PC-9 (cell line): ENCODE measurements at regions not wholly inside any gene's neighbourhood (a gene's known extent, or its start where the extent isn't known, plus 50 kb on each side); places are given as distances from the start of the nearest gene placed in this dataset.
"Not testable (repeated sequence)": the region's sequence is repeated elsewhere in the genome, so short reads cannot be mapped to it uniquely, and the experiment has no call there.

Experiments
- BruUV-seq: library from RNA; stranded (reverse); fragments of 400-500 nt; replicated peaks from 2 replicates; lab custom pipeline; 2021; lab: Mats Ljungman, UMichigan
- CTCF ChIA-PET: fragments of 300-600 bp; sonication (Branson Sonifier 250); formaldehyde crosslinking; loops from one replicate; lab custom pipeline; 2022; ENCODE audit warnings: antibody characterized with exemption; lab: Charles Lee
- POLR2A ChIA-PET: fragments of 300-600 bp; sonication (Branson Sonifier 250); formaldehyde crosslinking; loops from one replicate; lab custom pipeline; 2022; ENCODE audit warnings: antibody characterized with exemption; ENCODE audit not compliant: unreplicated experiment; lab: Charles Lee
- DNase-seq, 2 experiments: peaks; one replicate each; pipeline versions ENCODE4 v3.0.0 to v3.0.0-alpha.2; 2015 to 2022; ENCODE audit warnings: mixed read lengths in 1 of 2
- H2AFZ ChIP-seq: fragments of 200-600 bp; sonication (generic); 2 replicates; pipeline ENCODE4 v1.8.1; 2017; ENCODE audit warnings: antibody characterized with exemption
- H3F3A ChIP-seq: fragments of 200-600 bp; sonication (generic); 2 replicates; pipeline ENCODE4 v1.8.1; 2017; ENCODE audit warnings: antibody characterized with exemption, mild to moderate bottlenecking, low read depth; ENCODE audit not compliant: insufficient read depth
- H3K27ac ChIP-seq: fragments of 200-600 bp; sonication (generic); 2 replicates; pipeline ENCODE4 v1.6.1; 2016; ENCODE audit warnings: mixed run types
- H3K27me3 ChIP-seq: fragments of 200-600 bp; sonication (generic); 2 replicates; pipeline ENCODE4 v1.6.1; 2016; ENCODE audit warnings: low read depth, mixed run types; ENCODE audit not compliant: insufficient read depth
- H3K36me3 ChIP-seq: fragments of 200-600 bp; sonication (generic); 2 replicates; pipeline ENCODE4 v1.6.1; 2016; ENCODE audit warnings: low read depth, mixed run types
- H3K4me1 ChIP-seq: fragments of 200-600 bp; sonication (generic); replicated peaks from 2 replicates; pipeline ENCODE4 v1.6.1; 2016; ENCODE audit warnings: mixed run types; ENCODE audit not compliant: insufficient read depth
- H3K4me2 ChIP-seq: fragments of 200-600 bp; sonication (generic); 2 replicates; pipeline ENCODE4 v1.6.1; 2017; ENCODE audit warnings: mixed run types
- H3K4me3 ChIP-seq: fragments of 200-600 bp; sonication (generic); 2 replicates; pipeline ENCODE4 v1.6.1; 2016; ENCODE audit warnings: mixed run types
- H3K79me2 ChIP-seq: fragments of 200-600 bp; sonication (generic); 2 replicates; pipeline ENCODE4 v1.6.1; 2017; ENCODE audit warnings: low read depth, mixed run types
- H3K9me2 ChIP-seq: fragments of 200-600 bp; sonication (generic); 2 replicates; pipeline ENCODE4 v1.8.1; 2017; ENCODE audit warnings: mild to moderate bottlenecking; ENCODE audit not compliant: insufficient read depth
- H3K9me3 ChIP-seq: fragments of 200-600 bp; sonication (generic); 2 replicates; pipeline ENCODE4 v1.8.1; 2016; ENCODE audit warnings: low read depth; ENCODE audit not compliant: insufficient read depth
- H4K20me1 ChIP-seq: fragments of 200-600 bp; sonication (generic); 2 replicates; pipeline ENCODE4 v1.8.1; 2017; ENCODE audit not compliant: insufficient read depth
- CTCF ChIP-seq: fragments of 200-600 bp; sonication (generic); conservative IDR thresholded peaks from 2 replicates; pipeline ENCODE4 v1.6.1; 2017; ENCODE audit warnings: mixed run types, antibody characterized with exemption, mild to moderate bottlenecking, moderate library complexity
- EZH2 ChIP-seq: fragments of 200-600 bp; sonication (generic); IDR thresholded peaks from 2 replicates; pipeline ENCODE4 v1.8.0; 2017; ENCODE audit warnings: antibody characterized with exemption, low read depth
- intact Hi-C: fragments of 100-400 bp; cut with micrococcal nuclease; formaldehyde crosslinking; loops from one replicate; pipeline ENCODE4 v1.10.0; 2022; ENCODE audit not compliant: unreplicated experiment

GRCh38 chr4:57726154-57726553, 616.0 kb upstream of the IGFBP7 start:
- Histone ChIP-seq H3K9me2 (no peaks in the 10 kb centered on the region), H2AFZ (no peak overlapping the region), H3K36me3 (no peaks in the 10 kb centered on the region), H3K27me3 (no peaks in the 10 kb centered on the region), H3K4me2 (no peak overlapping the region), H3K4me1 (no peaks in the 10 kb centered on the region), H3K79me2 (no peaks in the 10 kb centered on the region), H3K4me3 (no peak overlapping the region), H4K20me1 (no peaks in the 10 kb centered on the region), H3K27ac (no peak overlapping the region), H3F3A (no peaks in the 10 kb centered on the region), H3K9me3 (no peaks in the 10 kb centered on the region)
- ChIA-PET CTCF (no interaction called here), POLR2A (no interaction called here)
- intact Hi-C loops = no loop called here
- BruUV-seq = no TSS peak
- TF ChIP-seq EZH2 (no peak), CTCF (no peak)
- no peak for DNase-seq

GRCh38 chr4:57719456-57719855, 609.3 kb upstream of the IGFBP7 start:
- H3K27me3 ChIP-seq = no peaks in the 10 kb centered on the region
- intact Hi-C loops = no loop called here
- no peaks in the 10 kb centered on the region for H3K4me1 ChIP-seq
- POLR2A ChIA-PET = no interaction called here
- H2AFZ ChIP-seq = no peak overlapping the region
- BruUV-seq = no TSS peak
- DNase-seq = no peak
- H3K4me2 ChIP-seq = no peak overlapping the region
- CTCF ChIA-PET = no interaction called here
- no peaks in the 10 kb centered on the region for H4K20me1 ChIP-seq
- no peaks in the 10 kb centered on the region for H3F3A ChIP-seq
- H3K9me2 ChIP-seq = no peaks in the 10 kb centered on the region
- H3K4me3 ChIP-seq = no peak overlapping the region
- no peaks in the 10 kb centered on the region for H3K79me2 ChIP-seq
- TF ChIP-seq CTCF = no peak
- no peak for TF ChIP-seq EZH2
- no peak overlapping the region for H3K27ac ChIP-seq
- H3K36me3 ChIP-seq = no peaks in the 10 kb centered on the region
- H3K9me3 ChIP-seq = no peaks in the 10 kb centered on the region

- H3K9me2 ChIP-seq, H3K4me3 ChIP-seq, H3K79me2 ChIP-seq, H3K27me3 ChIP-seq, H3K9me3 ChIP-seq, DNase-seq, H3K27ac ChIP-seq, CTCF ChIA-PET, H3K4me1 ChIP-seq, intact Hi-C loops, BruUV-seq, H3F3A ChIP-seq, H4K20me1 ChIP-seq, POLR2A ChIA-PET, H2AFZ ChIP-seq, H3K4me2 ChIP-seq, H3K36me3 ChIP-seq: not testable (repeated sequence)
Measured at GRCh38 chr4:57714313-57714712, 604.1 kb upstream of the IGFBP7 start.

GRCh38 chr4:57710053-57710452, 599.9 kb upstream of the IGFBP7 start:
- Histone ChIP-seq H3K79me2 (no peaks in the 10 kb centered on the region), H3F3A (no peaks in the 10 kb centered on the region), H3K27ac (no peak overlapping the region), H2AFZ (no peak overlapping the region), H3K4me2 (no peak overlapping the region), H3K36me3 (no peaks in the 10 kb centered on the region), H3K27me3 (no peaks in the 10 kb centered on the region), H3K4me1 (no peaks in the 10 kb centered on the region), H3K9me2 (no peaks in the 10 kb centered on the region), H4K20me1 (no peaks in the 10 kb centered on the region), H3K9me3 (no peaks in the 10 kb centered on the region), H3K4me3 (no peak overlapping the region)
- ChIA-PET POLR2A (no interaction called here), CTCF (no interaction called here)
- BruUV-seq = no TSS peak
- DNase-seq = no peak
- intact Hi-C loops = no loop called here
- TF ChIP-seq CTCF = no peak
